ENCODE measurements at regions not wholly inside any gene's neighbourhood (a gene's known extent, or its start where the extent isn't known, plus 50 kb on each side); places are given as distances from the start of the nearest gene placed in this dataset.

DNA sequence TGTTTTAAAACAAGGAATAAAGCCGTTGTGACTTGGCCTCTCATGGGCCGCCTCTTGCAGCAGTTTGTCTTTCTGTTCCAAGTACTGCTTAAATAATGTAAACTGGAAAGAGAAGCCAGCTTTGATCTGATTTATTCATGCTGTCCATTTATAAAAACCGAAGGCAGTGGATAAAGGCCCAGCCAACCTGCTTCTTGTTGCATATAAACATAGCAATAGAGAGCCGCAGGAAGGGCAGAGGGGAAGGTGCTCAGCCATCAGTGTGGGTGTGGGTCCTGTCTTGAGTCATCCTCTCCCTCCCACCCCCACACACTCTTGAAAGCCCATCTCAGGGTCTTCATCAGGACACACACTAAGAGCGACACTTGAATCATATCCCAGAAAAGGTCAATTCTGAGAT, 187.9 kb upstream of the FAM9B start:
- in situ Hi-C loops (cut with HindIII; ENCODE audit: low sequenced_read_pairs): no loop called here
- no peak overlapping the region for H3K4me3 ChIP-seq (ENCODE audit: low read depth, low read length)
- TF ChIP-seq, protein P1, sequence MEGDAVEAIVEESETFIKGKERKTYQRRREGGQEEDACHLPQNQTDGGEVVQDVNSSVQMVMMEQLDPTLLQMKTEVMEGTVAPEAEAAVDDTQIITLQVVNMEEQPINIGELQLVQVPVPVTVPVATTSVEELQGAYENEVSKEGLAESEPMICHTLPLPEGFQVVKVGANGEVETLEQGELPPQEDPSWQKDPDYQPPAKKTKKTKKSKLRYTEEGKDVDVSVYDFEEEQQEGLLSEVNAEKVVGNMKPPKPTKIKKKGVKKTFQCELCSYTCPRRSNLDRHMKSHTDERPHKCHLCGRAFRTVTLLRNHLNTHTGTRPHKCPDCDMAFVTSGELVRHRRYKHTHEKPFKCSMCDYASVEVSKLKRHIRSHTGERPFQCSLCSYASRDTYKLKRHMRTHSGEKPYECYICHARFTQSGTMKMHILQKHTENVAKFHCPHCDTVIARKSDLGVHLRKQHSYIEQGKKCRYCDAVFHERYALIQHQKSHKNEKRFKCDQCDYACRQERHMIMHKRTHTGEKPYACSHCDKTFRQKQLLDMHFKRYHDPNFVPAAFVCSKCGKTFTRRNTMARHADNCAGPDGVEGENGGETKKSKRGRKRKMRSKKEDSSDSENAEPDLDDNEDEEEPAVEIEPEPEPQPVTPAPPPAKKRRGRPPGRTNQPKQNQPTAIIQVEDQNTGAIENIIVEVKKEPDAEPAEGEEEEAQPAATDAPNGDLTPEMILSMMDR (IDR thresholded peaks at IDR 0.05; ENCODE audit: low read depth, low read length): no peak
- DNase-seq (ENCODE audit: low read depth, low spot score): no peak

DNA sequence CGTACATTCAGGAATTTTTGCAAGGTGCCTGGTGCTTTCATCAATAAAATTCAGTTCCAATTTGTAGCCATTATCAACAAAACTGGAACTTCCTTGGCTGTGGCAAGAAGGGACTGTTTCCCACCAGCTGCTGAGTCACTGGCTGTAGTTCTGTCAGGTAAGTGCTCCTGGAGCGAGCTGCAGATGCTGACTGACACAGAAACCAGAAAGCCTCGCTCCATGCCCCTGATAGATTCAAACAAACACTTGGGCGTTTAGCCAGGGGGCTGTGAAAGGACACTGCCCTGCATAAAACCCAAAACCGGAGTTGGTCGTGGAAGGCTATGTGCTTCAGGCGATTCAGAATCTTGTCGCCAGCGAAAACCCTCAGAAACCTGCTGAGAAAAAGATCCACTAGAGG, 188.4 kb upstream of the FAM9B start:
- in situ Hi-C loops (cut with HindIII; ENCODE audit: low sequenced_read_pairs): no loop called here
- H3K4me3 ChIP-seq (ENCODE audit: low read depth, low read length): no peak overlapping the region
- TF ChIP-seq, protein P1 (IDR thresholded peaks at IDR 0.05; ENCODE audit: low read depth, low read length): no peak
- DNase-seq (ENCODE audit: low read depth, low spot score): no peak

DNA sequence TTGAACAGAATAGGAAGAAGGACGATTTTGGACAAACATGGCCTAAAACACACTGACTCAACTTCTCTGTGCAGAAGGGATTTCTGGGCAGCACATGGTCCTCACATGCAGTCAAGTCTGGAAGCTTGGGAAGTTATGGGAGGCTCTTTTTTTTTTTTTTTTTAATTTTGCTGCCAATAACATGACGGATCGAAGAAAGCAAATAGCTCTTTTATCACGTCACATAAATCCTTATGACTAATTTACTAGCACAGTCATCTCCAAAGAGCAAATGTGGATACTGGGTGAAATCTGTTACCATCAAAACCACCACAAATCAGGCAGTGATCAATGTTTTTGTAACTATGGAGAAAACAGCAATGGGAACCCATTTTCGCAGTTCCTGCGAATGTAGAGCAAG, 193.3 kb upstream of the FAM9B start:
- in situ Hi-C loops (cut with HindIII; ENCODE audit: low sequenced_read_pairs): no loop called here
- no peak for DNase-seq (ENCODE audit: low read depth, low spot score)
- TF ChIP-seq, protein P1 (IDR thresholded peaks at IDR 0.05; ENCODE audit: low read depth, low read length): no peak
- no peak overlapping the region for H3K4me3 ChIP-seq (ENCODE audit: low read depth, low read length)

DNA sequence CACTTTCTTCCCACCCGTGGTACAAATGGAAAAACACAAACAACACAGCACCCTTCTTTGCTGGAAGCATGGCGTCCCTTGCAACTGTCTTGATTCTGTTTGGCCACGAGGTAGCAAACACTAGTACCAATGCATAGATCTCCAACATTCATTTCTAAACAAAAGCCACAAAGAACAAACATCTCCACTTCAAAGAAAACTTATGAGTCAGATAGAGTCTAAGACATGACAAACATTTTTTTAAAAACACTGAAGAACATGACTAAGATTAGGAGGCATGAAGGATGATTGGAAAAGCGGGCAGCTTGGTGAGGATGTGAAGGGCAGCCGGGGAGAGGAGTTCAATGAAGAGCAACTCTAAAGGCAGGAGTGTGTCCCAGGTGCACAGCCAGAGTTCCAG, 197.6 kb upstream of the FAM9B start:
- H3K4me3 ChIP-seq (ENCODE audit: low read depth, low read length): no peak overlapping the region
- in situ Hi-C loops (cut with HindIII; ENCODE audit: low sequenced_read_pairs): no loop called here
- TF ChIP-seq, protein P1 (IDR thresholded peaks at IDR 0.05; ENCODE audit: low read depth, low read length): no peak
- peak; percentile 23 for DNase-seq (ENCODE audit: low read depth, low spot score)

DNA sequence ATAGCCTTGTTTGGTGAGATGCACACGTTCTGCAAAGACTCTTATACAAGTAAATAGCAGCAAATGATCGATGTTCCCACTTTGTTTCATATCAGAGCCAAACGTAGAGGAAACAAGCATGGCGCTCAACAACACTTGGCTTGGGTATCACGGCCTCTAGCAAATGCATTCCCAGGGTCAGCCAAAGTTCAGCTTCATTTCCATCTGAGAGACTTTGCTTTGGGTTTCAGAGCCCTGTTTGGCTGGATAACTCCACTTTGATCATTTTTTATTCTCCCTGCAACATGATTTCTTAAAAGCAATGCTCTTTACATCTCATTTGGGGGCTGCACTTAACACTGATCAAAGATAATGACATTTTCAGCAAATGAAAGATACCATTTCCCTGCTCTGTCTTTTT, 199.2 kb upstream of the FAM9B start:
- in situ Hi-C loops (cut with HindIII; ENCODE audit: low sequenced_read_pairs): no loop called here
- DNase-seq (ENCODE audit: low read depth, low spot score): no peak
- TF ChIP-seq, protein P1 (IDR thresholded peaks at IDR 0.05; ENCODE audit: low read depth, low read length): no peak
- no peak overlapping the region for H3K4me3 ChIP-seq (ENCODE audit: low read depth, low read length)

DNA sequence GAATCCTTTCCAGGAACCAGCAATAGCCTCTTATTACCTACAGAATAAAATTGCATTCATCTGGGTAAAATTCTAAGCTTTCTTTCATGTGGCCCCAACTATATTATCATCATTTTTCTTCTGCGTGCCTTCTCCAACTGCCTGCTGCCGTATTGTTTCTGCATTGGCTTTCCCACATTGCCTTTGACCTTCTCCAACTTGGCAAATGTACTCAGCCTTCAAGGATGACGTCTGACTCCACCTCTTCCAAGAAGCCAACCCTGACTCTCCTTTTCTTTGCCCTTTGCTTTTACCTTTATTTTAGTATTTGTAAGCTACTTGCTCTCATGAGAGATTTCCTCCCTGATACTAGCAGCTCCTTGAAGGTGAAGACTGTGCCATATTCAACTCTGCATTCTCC, 200.4 kb upstream of the FAM9B start:
- TF ChIP-seq, protein P1 (IDR thresholded peaks at IDR 0.05; ENCODE audit: low read depth, low read length): no peak
- no peak for DNase-seq (ENCODE audit: low read depth, low spot score)
- in situ Hi-C loops (cut with HindIII; ENCODE audit: low sequenced_read_pairs): no loop called here
- no peak overlapping the region for H3K4me3 ChIP-seq (ENCODE audit: low read depth, low read length)

DNA sequence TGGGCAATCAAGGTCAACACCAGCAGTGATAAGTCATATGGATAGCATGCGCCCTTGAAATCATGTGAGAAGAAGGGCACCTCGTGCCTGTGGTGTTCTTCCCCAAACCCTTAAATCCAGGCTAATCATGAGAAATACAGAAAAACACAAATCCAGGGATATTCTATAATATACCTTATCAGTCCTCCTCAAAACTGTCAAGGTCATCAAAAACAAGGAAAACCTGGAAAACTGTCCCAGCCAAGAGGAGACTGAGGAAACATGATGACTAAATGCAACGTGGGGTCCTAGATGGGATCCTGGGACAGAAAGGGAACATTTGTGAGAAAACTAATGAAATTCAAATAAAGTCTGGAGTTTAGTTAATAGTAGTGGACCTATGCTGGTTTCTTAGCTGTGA, 201.8 kb upstream of the FAM9B start:
- in situ Hi-C loops (cut with HindIII; ENCODE audit: low sequenced_read_pairs): no loop called here
- DNase-seq (ENCODE audit: low read depth, low spot score): no peak
- TF ChIP-seq, protein P1 (IDR thresholded peaks at IDR 0.05; ENCODE audit: low read depth, low read length): no peak
- H3K4me3 ChIP-seq (ENCODE audit: low read depth, low read length): no peak overlapping the region

All from astrocyte of the spinal cord (primary cell).